OCI-LY1 (cell line): ENCODE measurements at regions not wholly inside any gene's neighbourhood (a gene's known extent, or its start where the extent isn't known, plus 50 kb on each side); places are given as distances from the start of the nearest gene placed in this dataset.

Experiments used
- H2AFZ ChIP-seq: fragments of 200-600 bp; sonication (generic), shearing (Covaris generic); 2 replicates; pipeline ENCODE4 v1.6.0; 2014; ENCODE audit warnings: antibody characterized with exemption, mild to moderate bottlenecking, low read length
- H3F3A ChIP-seq: fragments of 200-600 bp; sonication (generic), shearing (Covaris generic); 2 replicates; pipeline ENCODE4 v1.6.0; 2014; ENCODE audit warnings: mild to moderate bottlenecking, antibody characterized with exemption, low read length, moderate library complexity; ENCODE audit not compliant: insufficient read depth
- H3K27ac ChIP-seq: fragments of 200-600 bp; sonication (generic); 2 replicates; pipeline ENCODE4 v1.5.1; 2014; ENCODE audit warnings: low read length, mixed run types, mild to moderate bottlenecking, low read depth; ENCODE audit not compliant: poor library complexity, severe bottlenecking
- H3K27me3 ChIP-seq: fragments of 200-600 bp; sonication (generic); 2 replicates; pipeline ENCODE4 v1.6.0; 2014; ENCODE audit warnings: antibody characterized with exemption, mild to moderate bottlenecking, low read length, moderate library complexity; ENCODE audit not compliant: insufficient read depth
- H3K36me3 ChIP-seq: fragments of 200-600 bp; sonication (generic); 2 replicates; pipeline ENCODE4 v1.6.1; 2014; ENCODE audit warnings: mild to moderate bottlenecking, antibody characterized with exemption, low read length, moderate library complexity, mixed read lengths; ENCODE audit not compliant: insufficient read depth
- H3K4me1 ChIP-seq: fragments of 200-600 bp; sonication (generic); 2 replicates; pipeline ENCODE4 v1.5.1; 2014; ENCODE audit warnings: mild to moderate bottlenecking, low read length, moderate library complexity; ENCODE audit not compliant: insufficient read depth, severe bottlenecking
- H3K4me2 ChIP-seq: fragments of 200-600 bp; sonication (generic), shearing (Covaris generic); 2 replicates; pipeline ENCODE4 v1.6.1; 2014; ENCODE audit warnings: low read length
- H3K4me3 ChIP-seq: fragments of 200-600 bp; sonication (generic); 2 replicates; pipeline ENCODE4 v1.5.1; 2014; ENCODE audit warnings: low read length, low read depth, mild to moderate bottlenecking, mixed read lengths; ENCODE audit not compliant: poor library complexity, severe bottlenecking
- H3K79me2 ChIP-seq: fragments of 200-600 bp; shearing (Covaris generic); 2 replicates; pipeline ENCODE4 v1.6.1; 2016; ENCODE audit warnings: mixed run types, low read length, mixed read lengths; ENCODE audit not compliant: insufficient read depth
- H3K9ac ChIP-seq: fragments of 200-600 bp; sonication (generic), shearing (Covaris generic); 2 replicates; pipeline ENCODE4 v1.6.1; 2014; ENCODE audit warnings: mild to moderate bottlenecking, low read length, mixed read lengths
- H3K9me2 ChIP-seq: fragments of 200-600 bp; sonication (generic), shearing (Covaris generic); 2 replicates; pipeline ENCODE4 v1.6.1; 2014; ENCODE audit warnings: low read depth, mild to moderate bottlenecking, low read length, mixed read lengths
- H3K9me3 ChIP-seq: fragments of 200-600 bp; shearing (Covaris generic); 2 replicates; pipeline ENCODE4 v1.6.1; 2014; ENCODE audit warnings: low read length, mixed read lengths
- H4K20me1 ChIP-seq: fragments of 200-600 bp; sonication (generic), shearing (Covaris generic); 2 replicates; pipeline ENCODE4 v1.6.0; 2016; ENCODE audit warnings: mild to moderate bottlenecking, low read length; ENCODE audit not compliant: insufficient read depth
- EZH2 ChIP-seq: fragments of 200-600 bp; sonication (generic), shearing (Covaris generic); IDR thresholded peaks from 2 replicates; pipeline ENCODE4 v1.8.0; 2017; ENCODE audit warnings: borderline replicate concordance, mixed run types, mild to moderate bottlenecking, antibody characterized with exemption, low read length, moderate library complexity, mixed read lengths
- TF ChIP-seq, protein P1 (sequence below): fragments of 200-600 bp; sonication (generic), shearing (Covaris generic); IDR thresholded peaks from 2 replicates; pipeline ENCODE4 v1.5.1; 2017; ENCODE audit warnings: mild to moderate bottlenecking, antibody characterized with exemption, low read length, moderate library complexity, mixed read lengths

DNA sequence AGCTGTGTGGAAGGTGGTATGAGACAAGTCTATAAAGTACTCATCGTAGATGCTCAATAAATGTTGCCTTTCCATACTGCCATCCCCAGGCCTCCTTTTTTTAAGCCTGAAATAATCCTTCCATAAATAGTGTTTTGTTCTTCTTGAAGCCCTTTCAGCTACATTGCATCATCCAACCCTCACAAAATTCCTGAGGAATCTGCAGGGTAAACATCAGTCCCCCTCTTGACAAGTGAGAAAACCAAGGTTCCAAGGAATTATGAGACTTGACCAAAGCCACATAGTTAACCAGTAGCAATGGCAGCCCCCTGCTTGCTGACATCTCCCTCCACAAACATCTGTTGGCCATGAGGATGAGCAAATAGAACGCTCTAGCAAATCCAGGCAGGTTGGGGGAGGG, 89.7 kb upstream of the CCL1 start:
- no peaks in the 10 kb centered on the region for H4K20me1 ChIP-seq
- H3K36me3 ChIP-seq, result no peaks in the 10 kb centered on the region
- no peaks in the 10 kb centered on the region for H3K9me3 ChIP-seq
- no peaks in the 10 kb centered on the region for H3F3A ChIP-seq
- no peaks in the 10 kb centered on the region for H3K79me2 ChIP-seq
- H3K4me2 ChIP-seq, result no peak overlapping the region
- no peaks in the 10 kb centered on the region for H3K27me3 ChIP-seq
- no peaks in the 10 kb centered on the region for H3K9me2 ChIP-seq
- no peak overlapping the region for H2AFZ ChIP-seq
- H3K27ac ChIP-seq, result no peak overlapping the region
- H3K4me3 ChIP-seq, result no peak overlapping the region
- no peaks in the 10 kb centered on the region for H3K4me1 ChIP-seq
- no peak for TF ChIP-seq EZH2
- H3K9ac ChIP-seq, result no peak overlapping the region

DNA sequence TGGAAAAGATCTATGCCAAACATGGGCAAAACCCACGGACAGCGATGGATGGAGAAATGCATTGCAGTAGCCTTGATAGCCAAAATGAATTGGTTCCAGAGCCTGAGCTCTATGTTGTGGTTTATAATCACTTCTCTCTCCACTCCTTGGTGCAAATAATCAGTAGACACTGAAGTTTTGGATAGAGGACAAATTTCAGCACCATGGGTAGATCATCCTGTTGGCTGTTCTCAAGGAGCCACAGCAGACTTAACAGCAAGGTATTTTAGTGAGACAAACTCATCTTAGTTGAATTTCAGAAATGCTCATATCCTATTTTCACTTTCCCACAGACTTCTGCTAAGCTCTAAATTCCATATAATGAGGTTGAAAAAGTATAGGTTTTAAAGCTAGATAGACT, 88.3 kb upstream of the CCL1 start:
- Histone ChIP-seq H3K9me2 (no peaks in the 10 kb centered on the region), H3K79me2 (no peaks in the 10 kb centered on the region), H3K4me2 (no peak overlapping the region), H3K4me1 (no peaks in the 10 kb centered on the region), H3K4me3 (no peak overlapping the region), H3K27ac (no peak overlapping the region), H2AFZ (no peak overlapping the region), H4K20me1 (no peaks in the 10 kb centered on the region), H3K9ac (no peak overlapping the region), H3K36me3 (no peaks in the 10 kb centered on the region), H3K27me3 (no peaks in the 10 kb centered on the region), H3K9me3 (no peaks in the 10 kb centered on the region), H3F3A (no peaks in the 10 kb centered on the region)
- TF ChIP-seq, protein P1, sequence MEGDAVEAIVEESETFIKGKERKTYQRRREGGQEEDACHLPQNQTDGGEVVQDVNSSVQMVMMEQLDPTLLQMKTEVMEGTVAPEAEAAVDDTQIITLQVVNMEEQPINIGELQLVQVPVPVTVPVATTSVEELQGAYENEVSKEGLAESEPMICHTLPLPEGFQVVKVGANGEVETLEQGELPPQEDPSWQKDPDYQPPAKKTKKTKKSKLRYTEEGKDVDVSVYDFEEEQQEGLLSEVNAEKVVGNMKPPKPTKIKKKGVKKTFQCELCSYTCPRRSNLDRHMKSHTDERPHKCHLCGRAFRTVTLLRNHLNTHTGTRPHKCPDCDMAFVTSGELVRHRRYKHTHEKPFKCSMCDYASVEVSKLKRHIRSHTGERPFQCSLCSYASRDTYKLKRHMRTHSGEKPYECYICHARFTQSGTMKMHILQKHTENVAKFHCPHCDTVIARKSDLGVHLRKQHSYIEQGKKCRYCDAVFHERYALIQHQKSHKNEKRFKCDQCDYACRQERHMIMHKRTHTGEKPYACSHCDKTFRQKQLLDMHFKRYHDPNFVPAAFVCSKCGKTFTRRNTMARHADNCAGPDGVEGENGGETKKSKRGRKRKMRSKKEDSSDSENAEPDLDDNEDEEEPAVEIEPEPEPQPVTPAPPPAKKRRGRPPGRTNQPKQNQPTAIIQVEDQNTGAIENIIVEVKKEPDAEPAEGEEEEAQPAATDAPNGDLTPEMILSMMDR, result no peak
- TF ChIP-seq EZH2, result no peak

DNA sequence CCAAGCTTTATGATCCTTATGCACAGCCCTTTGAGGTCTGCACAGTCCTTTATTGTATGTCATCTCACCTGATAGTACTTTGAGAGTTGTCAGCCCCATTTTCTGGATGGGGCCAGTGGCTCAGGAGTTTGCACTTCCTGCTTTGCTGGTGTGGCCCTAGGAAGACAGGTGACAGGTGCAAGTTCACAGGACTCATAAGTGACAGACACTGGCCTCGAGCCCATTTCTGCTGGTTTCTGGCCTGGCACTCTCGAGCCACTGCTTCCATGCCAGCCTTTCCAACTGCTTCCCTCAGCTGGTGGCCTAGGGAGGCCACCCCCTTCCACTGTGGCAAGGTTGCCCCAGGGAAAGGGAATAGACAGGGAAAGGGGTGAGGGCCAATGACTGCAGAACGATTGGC, 84.4 kb upstream of the CCL1 start:
- Histone ChIP-seq H3K27ac (no peak overlapping the region), H3K9me2 (no peaks in the 10 kb centered on the region), H3K9me3 (no peaks in the 10 kb centered on the region), H3K9ac (no peak overlapping the region), H3K4me1 (no peaks in the 10 kb centered on the region), H3F3A (no peaks in the 10 kb centered on the region), H4K20me1 (no peaks in the 10 kb centered on the region), H3K36me3 (no peaks in the 10 kb centered on the region), H2AFZ (no peak overlapping the region), H3K79me2 (no peaks in the 10 kb centered on the region), H3K4me3 (no peak overlapping the region), H3K27me3 (no peaks in the 10 kb centered on the region), H3K4me2 (no peak overlapping the region)
- no peak for TF ChIP-seq EZH2
- TF ChIP-seq, protein P1, result no peak

DNA sequence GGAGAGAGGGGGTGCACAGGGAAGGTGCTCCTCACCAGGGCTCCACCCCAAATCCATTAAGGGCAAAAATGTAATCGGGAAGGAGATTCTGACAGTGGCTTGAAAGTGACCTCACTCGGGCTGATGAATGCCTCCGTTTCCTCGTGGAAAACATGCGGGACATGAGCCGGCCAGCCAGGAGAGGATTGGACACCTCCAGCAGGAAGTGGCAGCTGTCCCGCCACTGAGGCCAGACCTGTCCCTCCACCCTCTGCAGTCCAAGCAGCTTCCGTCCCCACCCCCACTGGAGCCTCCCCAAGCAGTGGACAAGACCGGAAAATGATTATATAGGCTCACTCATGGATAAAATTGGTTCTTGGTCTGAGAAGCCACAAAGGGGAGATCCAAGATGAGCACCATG, 82.1 kb upstream of the CCL1 start:
- no peaks in the 10 kb centered on the region for H3K36me3 ChIP-seq
- H2AFZ ChIP-seq, result no peak overlapping the region
- H3K27ac ChIP-seq, result no peak overlapping the region
- no peaks in the 10 kb centered on the region for H3K9me3 ChIP-seq
- H3K4me1 ChIP-seq, result no peaks in the 10 kb centered on the region
- no peaks in the 10 kb centered on the region for H3K79me2 ChIP-seq
- H3K4me3 ChIP-seq, result no peak overlapping the region
- no peaks in the 10 kb centered on the region for H3K9me2 ChIP-seq
- no peak overlapping the region for H3K9ac ChIP-seq
- no peak for TF ChIP-seq EZH2
- TF ChIP-seq, protein P1, result no peak
- no peaks in the 10 kb centered on the region for H3K27me3 ChIP-seq
- no peak overlapping the region for H3K4me2 ChIP-seq
- H3F3A ChIP-seq, result no peaks in the 10 kb centered on the region
- no peaks in the 10 kb centered on the region for H4K20me1 ChIP-seq
